SU-DHL-6 (cell line): ENCODE measurements at regions not wholly inside any gene's neighbourhood (a gene's known extent, or its start where the extent isn't known, plus 50 kb on each side); places are given as distances from the start of the nearest gene placed in this dataset.

Experiments
- H2AFZ ChIP-seq: fragments of 200-600 bp; sonication (generic); 2 replicates; pipeline ENCODE4 v1.6.1; 2014; ENCODE audit warnings: low read depth, mild to moderate bottlenecking, moderate library complexity, mixed read lengths, antibody characterized with exemption, low read length; ENCODE audit not compliant: severe bottlenecking
- H3F3A ChIP-seq: fragments of 200-600 bp; shearing (Covaris generic); 2 replicates; pipeline ENCODE4 v1.6.0; 2016; ENCODE audit warnings: antibody characterized with exemption, mild to moderate bottlenecking; ENCODE audit not compliant: insufficient read depth
- H3K27ac ChIP-seq: fragments of 200-600 bp; sonication (generic); 2 replicates; pipeline ENCODE4 v1.5.1; 2016; ENCODE audit warnings: low read depth, mild to moderate bottlenecking, low read length, moderate library complexity, mixed read lengths
- H3K27me3 ChIP-seq: fragments of 200-600 bp; sonication (generic), shearing (Covaris generic); 2 replicates; pipeline ENCODE4 v1.6.0; 2014; ENCODE audit warnings: mild to moderate bottlenecking, low read length
- H3K36me3 ChIP-seq: fragments of 200-600 bp; sonication (generic); 2 replicates; pipeline ENCODE4 v1.6.1; 2014; ENCODE audit warnings: mild to moderate bottlenecking, low read length, mixed read lengths
- H3K4me2 ChIP-seq: fragments of 300-600, 200-600 bp; shearing (Covaris generic), sonication (generic); 2 replicates; pipeline ENCODE4 v1.6.0; 2014; ENCODE audit warnings: low read length, low read depth, mild to moderate bottlenecking; ENCODE audit not compliant: poor library complexity, severe bottlenecking
- H3K4me3 ChIP-seq: fragments of 200-600 bp; sonication (generic); 2 replicates; pipeline ENCODE4 v1.5.1; 2014; ENCODE audit warnings: antibody characterized with exemption, low read length, mild to moderate bottlenecking, mixed read lengths; ENCODE audit not compliant: insufficient read depth, poor library complexity, severe bottlenecking
- H3K79me2 ChIP-seq: fragments of 200-600 bp; sonication (generic); 2 replicates; pipeline ENCODE4 v1.6.1; 2014; ENCODE audit warnings: mild to moderate bottlenecking, low read length, moderate library complexity; ENCODE audit not compliant: insufficient read depth
- H3K9ac ChIP-seq: fragments of 200-600 bp; sonication (generic); 2 replicates; pipeline ENCODE4 v1.7.0; 2014; ENCODE audit warnings: mild to moderate bottlenecking, low read length
- H3K9me2 ChIP-seq: fragments of 200-600 bp; sonication (generic); replicated peaks from 2 replicates; pipeline ENCODE4 v1.6.1; 2014; ENCODE audit warnings: low read length; ENCODE audit not compliant: insufficient read depth
- H3K9me3 ChIP-seq: fragments of 200-600 bp; sonication (generic); 2 replicates; pipeline ENCODE4 v1.6.1; 2014; ENCODE audit warnings: low read length, mixed read lengths; ENCODE audit not compliant: insufficient read depth
- H4K20me1 ChIP-seq: fragments of 200-600 bp; sonication (generic); 2 replicates; pipeline ENCODE4 v1.6.1; 2014; ENCODE audit warnings: low read depth, mild to moderate bottlenecking, antibody characterized with exemption, low read length, moderate library complexity, mixed read lengths
- EZH2phosphoT487 ChIP-seq: fragments of 200-600 bp; sonication (generic), shearing (Covaris generic); conservative IDR thresholded peaks from 2 replicates; pipeline ENCODE4 v1.6.1; 2018; ENCODE audit warnings: mild to moderate bottlenecking, antibody characterized with exemption, low read length, moderate library complexity, mixed read lengths
- TF ChIP-seq, protein P1 (sequence below): fragments of 200-600 bp; sonication (generic); IDR thresholded peaks from one replicate; pipeline ENCODE4 v1.5.1; 2017; ENCODE audit warnings: antibody characterized with exemption, mild to moderate bottlenecking, low read length, moderate library complexity; ENCODE audit not compliant: insufficient read depth, poor library complexity, severe bottlenecking

DNA sequence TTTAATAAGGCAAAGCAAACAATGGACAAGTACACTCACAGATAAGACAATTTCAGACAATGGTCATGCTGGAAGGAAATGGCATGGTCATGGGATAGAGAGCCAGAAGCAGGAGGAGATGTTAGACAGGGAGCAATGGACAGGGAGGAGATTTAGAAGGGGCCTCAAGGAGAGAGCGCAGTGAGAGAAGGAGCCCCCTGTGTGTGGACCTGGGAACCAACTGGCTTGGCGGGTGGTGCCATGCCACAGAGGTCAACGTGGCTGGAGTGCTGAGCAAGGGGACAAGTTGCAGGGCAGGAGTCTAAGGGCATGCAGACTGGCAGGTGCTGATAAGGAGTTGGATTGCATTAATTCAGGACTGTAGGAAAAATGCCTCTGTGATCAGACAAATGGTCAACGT is 75.3 kb upstream of the UQCRFS1 start:
- Histone ChIP-seq H3K4me3 (no peak overlapping the region), H2AFZ (no peak overlapping the region), H3K36me3 (no peaks in the 10 kb centered on the region), H3K9me3 (no peaks in the 10 kb centered on the region), H3K9me2 (no peaks in the 10 kb centered on the region), H3K79me2 (no peaks in the 10 kb centered on the region), H3K9ac (no peak overlapping the region), H3K27ac (no peak overlapping the region), H3K4me2 (no peak overlapping the region), H4K20me1 (no peaks in the 10 kb centered on the region), H3F3A (no peaks in the 10 kb centered on the region), H3K27me3 (no peaks in the 10 kb centered on the region)
- no peak for TF ChIP-seq EZH2phosphoT487
- TF ChIP-seq, protein P1, sequence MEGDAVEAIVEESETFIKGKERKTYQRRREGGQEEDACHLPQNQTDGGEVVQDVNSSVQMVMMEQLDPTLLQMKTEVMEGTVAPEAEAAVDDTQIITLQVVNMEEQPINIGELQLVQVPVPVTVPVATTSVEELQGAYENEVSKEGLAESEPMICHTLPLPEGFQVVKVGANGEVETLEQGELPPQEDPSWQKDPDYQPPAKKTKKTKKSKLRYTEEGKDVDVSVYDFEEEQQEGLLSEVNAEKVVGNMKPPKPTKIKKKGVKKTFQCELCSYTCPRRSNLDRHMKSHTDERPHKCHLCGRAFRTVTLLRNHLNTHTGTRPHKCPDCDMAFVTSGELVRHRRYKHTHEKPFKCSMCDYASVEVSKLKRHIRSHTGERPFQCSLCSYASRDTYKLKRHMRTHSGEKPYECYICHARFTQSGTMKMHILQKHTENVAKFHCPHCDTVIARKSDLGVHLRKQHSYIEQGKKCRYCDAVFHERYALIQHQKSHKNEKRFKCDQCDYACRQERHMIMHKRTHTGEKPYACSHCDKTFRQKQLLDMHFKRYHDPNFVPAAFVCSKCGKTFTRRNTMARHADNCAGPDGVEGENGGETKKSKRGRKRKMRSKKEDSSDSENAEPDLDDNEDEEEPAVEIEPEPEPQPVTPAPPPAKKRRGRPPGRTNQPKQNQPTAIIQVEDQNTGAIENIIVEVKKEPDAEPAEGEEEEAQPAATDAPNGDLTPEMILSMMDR = no peak

DNA sequence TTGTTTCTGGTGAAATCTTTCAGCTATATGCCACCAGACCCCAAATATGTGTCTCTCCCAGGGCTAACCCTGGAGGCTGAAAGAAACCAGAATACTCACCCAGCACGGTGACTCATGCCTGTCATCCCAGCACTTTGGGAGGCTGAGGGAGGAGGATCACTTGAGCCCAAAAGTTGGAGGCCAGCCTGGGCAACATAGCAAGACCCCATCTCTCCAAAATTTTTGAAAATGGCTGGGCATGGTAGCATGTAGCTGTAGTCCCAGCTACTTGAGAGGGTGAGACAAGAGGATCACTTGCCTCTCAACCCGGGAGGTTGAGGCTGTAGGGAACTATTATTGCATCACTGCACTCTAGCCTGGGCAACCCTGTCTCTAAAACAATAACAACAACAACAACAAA is 76.1 kb upstream of the UQCRFS1 start:
- Histone ChIP-seq H3K27ac (no peak overlapping the region), H3K9ac (no peak overlapping the region), H3K27me3 (no peaks in the 10 kb centered on the region), H3K9me3 (no peaks in the 10 kb centered on the region), H3K4me2 (no peak overlapping the region), H3K36me3 (no peaks in the 10 kb centered on the region), H3K9me2 (no peaks in the 10 kb centered on the region), H3K4me3 (no peak overlapping the region), H3K79me2 (no peaks in the 10 kb centered on the region), H2AFZ (no peak overlapping the region), H3F3A (no peaks in the 10 kb centered on the region), H4K20me1 (no peaks in the 10 kb centered on the region)
- TF ChIP-seq EZH2phosphoT487 = no peak
- TF ChIP-seq, protein P1 = no peak

DNA sequence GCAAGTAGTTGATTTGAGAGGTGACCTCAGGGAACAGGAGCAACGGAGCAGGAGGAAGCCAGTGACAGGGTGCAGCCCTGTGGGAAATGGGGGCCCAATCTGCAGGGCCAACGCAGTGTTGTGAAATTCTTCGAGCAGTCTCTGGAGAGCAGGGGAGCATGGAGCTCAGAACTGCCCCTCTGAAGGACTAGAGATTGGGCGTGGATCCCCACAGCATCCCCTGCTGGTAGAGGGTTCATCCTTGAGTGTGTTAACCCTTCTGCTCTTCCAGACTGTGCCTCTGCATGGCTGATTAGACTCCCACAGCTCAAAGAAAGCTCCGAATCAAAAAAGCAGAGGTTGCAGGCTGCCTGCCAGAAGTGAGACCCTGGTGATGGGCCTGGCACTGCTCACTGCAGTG is 77.9 kb upstream of the UQCRFS1 start:
- no peaks in the 10 kb centered on the region for H3K9me2 ChIP-seq
- no peaks in the 10 kb centered on the region for H4K20me1 ChIP-seq
- H2AFZ ChIP-seq = no peak overlapping the region
- no peaks in the 10 kb centered on the region for H3K79me2 ChIP-seq
- no peak for TF ChIP-seq EZH2phosphoT487
- TF ChIP-seq, protein P1 = no peak
- no peak overlapping the region for H3K9ac ChIP-seq
- H3F3A ChIP-seq = no peaks in the 10 kb centered on the region
- no peak overlapping the region for H3K27ac ChIP-seq
- H3K9me3 ChIP-seq = no peaks in the 10 kb centered on the region
- H3K4me3 ChIP-seq = no peak overlapping the region
- H3K27me3 ChIP-seq = no peaks in the 10 kb centered on the region
- H3K36me3 ChIP-seq = no peaks in the 10 kb centered on the region
- H3K4me2 ChIP-seq = no peak overlapping the region

DNA sequence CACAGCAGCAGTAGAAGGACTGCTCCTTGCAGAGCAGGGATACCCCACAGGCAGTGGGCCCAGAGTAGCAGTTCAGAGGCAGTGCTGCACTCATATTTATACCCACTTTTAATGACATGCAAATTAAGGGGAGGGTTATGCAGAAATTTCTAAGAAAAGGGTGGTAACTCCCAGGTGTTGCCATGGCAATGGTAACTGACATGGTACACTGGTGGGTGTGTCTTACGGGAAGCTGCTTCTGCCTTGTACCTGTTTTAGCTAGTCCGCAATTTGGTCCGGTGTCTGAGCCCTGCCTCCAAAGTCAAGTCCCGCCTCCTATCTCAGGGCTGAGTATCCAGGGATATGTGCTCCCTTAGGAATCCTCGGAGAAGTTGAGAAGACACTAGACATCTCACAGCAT is 79.2 kb upstream of the UQCRFS1 start:
- H3K27me3 ChIP-seq = no peaks in the 10 kb centered on the region
- no peak overlapping the region for H3K9ac ChIP-seq
- no peaks in the 10 kb centered on the region for H3K79me2 ChIP-seq
- no peaks in the 10 kb centered on the region for H3K9me2 ChIP-seq
- TF ChIP-seq, protein P1 = no peak
- TF ChIP-seq EZH2phosphoT487 = no peak
- H3K36me3 ChIP-seq = no peaks in the 10 kb centered on the region
- H3K4me2 ChIP-seq = no peak overlapping the region
- no peaks in the 10 kb centered on the region for H3F3A ChIP-seq
- H2AFZ ChIP-seq = no peak overlapping the region
- H3K9me3 ChIP-seq = no peaks in the 10 kb centered on the region
- no peaks in the 10 kb centered on the region for H4K20me1 ChIP-seq
- H3K4me3 ChIP-seq = no peak overlapping the region
- no peak overlapping the region for H3K27ac ChIP-seq
